ENCODE measurements at regions not wholly inside any gene's neighbourhood (a gene's known extent, or its start where the extent isn't known, plus 50 kb on each side); places are given as distances from the start of the nearest gene placed in this dataset.

DNA sequence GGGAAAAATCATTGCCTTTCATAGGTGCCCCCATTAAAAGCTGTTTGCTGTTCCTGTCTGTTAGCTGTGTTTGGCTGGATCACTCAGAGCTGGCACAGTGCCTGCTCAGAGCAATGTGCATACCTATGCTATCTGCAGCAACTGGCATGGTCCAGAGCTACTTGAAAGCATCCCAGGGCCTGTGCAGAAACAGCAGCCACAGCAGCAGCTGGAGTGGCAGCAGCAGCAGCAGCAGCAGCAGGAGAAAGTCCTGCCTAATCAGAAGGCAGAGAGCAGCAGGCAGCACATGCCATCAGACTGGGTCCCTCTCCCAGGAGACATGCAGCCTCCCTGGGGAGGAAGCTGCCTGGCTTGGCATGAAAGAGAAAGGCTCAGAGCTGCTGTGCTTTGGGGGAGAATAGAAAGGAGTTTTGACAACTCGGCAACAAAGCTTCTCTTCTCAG lies 243.8 kb upstream of the WWC1 start:
- TF ChIP-seq, protein P1, sequence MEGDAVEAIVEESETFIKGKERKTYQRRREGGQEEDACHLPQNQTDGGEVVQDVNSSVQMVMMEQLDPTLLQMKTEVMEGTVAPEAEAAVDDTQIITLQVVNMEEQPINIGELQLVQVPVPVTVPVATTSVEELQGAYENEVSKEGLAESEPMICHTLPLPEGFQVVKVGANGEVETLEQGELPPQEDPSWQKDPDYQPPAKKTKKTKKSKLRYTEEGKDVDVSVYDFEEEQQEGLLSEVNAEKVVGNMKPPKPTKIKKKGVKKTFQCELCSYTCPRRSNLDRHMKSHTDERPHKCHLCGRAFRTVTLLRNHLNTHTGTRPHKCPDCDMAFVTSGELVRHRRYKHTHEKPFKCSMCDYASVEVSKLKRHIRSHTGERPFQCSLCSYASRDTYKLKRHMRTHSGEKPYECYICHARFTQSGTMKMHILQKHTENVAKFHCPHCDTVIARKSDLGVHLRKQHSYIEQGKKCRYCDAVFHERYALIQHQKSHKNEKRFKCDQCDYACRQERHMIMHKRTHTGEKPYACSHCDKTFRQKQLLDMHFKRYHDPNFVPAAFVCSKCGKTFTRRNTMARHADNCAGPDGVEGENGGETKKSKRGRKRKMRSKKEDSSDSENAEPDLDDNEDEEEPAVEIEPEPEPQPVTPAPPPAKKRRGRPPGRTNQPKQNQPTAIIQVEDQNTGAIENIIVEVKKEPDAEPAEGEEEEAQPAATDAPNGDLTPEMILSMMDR (conservative IDR thresholded peaks at IDR 0.05; ENCODE audit: low read depth, low read length), result no peak
- no peak overlapping the region for H3K4me3 ChIP-seq (ENCODE audit: low read length)
- no peak for DNase-seq (ENCODE audit: low read depth)

DNA sequence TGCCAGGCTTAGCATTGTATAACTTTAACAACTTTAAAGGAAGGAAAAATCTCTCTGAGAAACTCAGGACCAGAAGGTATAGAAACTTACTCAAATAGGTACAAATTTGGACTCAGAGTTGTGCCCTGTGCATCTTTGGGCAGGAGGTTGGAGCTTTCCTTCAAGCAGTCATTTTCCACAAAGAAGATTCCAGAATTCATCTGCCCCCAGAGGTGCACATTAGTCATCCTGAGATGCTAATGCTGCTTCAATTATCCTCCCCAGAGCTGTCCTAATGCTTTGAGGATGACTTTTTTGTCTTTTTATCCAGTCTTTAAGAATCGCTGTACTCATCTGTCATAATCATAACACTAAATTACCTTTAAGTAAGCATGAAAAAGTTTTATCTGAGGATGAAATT lies 243.0 kb upstream of the WWC1 start:
- DNase-seq (ENCODE audit: low read depth), result no peak
- H3K4me3 ChIP-seq (ENCODE audit: low read length), result no peak overlapping the region
- TF ChIP-seq, protein P1 (conservative IDR thresholded peaks at IDR 0.05; ENCODE audit: low read depth, low read length), result no peak

DNA sequence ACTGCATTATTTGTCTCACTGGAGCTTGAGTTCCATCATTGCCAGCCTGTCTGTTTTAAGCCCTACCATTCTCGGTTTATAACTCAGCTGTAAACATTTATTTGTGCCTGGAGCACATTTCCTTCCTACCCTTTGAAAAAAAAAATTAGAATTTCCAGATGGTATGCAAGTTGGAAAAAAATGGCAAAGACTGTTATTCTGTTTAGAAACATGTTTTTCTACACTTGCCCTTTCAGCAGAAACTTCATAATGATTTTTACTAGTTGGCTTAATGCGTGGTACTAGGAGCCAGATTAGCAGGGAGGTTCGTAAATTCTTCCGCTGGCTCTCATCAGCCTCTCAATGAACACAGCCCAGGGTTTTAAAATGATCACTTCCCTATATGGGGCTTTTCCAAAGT lies 238.8 kb upstream of the WWC1 start:
- TF ChIP-seq, protein P1 (conservative IDR thresholded peaks at IDR 0.05; ENCODE audit: low read depth, low read length), result no peak
- H3K4me3 ChIP-seq (ENCODE audit: low read length), result no peak overlapping the region
- no peak for DNase-seq (ENCODE audit: low read depth)

DNA sequence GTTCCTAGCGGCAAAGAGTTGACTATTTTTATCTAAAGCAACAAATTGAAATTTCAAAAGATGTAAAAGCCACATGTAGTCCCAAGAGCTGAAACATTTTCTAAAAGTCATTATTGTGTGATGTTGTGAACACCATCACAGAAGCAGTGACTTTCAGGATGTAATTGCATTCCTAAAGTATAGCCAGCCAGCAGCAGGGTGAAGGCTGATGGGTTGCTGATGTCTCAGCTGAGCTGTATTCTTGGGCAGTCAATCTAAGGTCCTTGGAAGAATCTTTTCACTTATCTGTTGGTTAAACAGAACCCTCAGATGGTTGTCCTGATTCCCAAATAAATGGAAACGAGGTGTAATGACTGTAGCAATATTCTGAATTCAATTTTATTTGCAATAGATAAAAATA lies 237.4 kb upstream of the WWC1 start:
- no peak overlapping the region for H3K4me3 ChIP-seq (ENCODE audit: low read length)
- TF ChIP-seq, protein P1 (conservative IDR thresholded peaks at IDR 0.05; ENCODE audit: low read depth, low read length), result no peak
- DNase-seq (ENCODE audit: low read depth), result no peak

DNA sequence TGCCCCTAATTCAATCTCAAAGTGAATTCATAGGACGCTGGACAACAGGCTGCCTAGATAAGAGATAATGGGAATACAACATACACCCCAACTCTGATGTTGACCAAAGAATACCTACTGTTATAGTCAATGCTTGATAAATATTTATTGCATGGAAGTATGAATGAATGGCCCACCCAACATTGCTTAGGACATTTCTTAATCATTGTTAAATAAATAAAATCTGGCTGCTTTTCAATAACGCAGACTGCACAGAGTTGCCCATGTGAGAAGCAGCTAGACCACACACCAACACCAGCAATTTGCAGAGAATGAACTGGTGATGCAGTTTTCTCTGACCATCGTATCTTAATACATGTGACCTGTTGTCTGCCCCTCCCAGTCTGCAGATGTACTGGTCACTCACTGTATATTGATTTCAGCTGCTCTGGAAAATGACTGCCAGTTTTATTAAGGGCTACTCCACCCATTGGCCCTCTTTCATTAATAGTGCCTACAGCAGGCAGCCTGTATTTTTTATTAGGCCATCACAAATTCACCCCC lies 236.2 kb upstream of the WWC1 start:
- TF ChIP-seq, protein P1 (conservative IDR thresholded peaks at IDR 0.05; ENCODE audit: low read depth, low read length), result no peak
- no peak overlapping the region for H3K4me3 ChIP-seq (ENCODE audit: low read length)
- no peak for DNase-seq (ENCODE audit: low read depth)

DNA sequence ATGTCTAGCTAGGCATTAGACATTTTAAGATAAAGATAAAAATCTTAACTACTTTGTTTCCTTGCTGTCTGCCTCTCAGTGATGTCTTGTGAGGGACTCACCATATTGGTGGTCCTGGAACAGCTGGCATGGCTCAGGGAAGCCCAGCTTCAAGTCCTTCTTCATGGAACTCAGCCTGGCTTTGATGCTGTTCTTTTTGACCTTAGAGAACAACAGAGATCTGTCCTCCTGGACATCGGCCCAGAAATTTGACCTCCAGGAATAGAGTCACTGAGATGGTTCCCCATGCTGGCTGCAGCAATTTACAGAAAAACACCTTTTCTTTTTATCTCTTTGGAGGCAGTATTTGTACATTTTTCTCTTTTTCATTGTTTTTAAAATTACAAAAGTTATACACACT lies 235.5 kb upstream of the WWC1 start:
- DNase-seq (ENCODE audit: low read depth), result no peak

More for the DNA sequence above, 235.5 kb upstream of the WWC1 start:
- no peak overlapping the region for H3K4me3 ChIP-seq (ENCODE audit: low read length)
- TF ChIP-seq, protein P1 (conservative IDR thresholded peaks at IDR 0.05; ENCODE audit: low read depth, low read length), result no peak
